Fibroblast of villous mesenchyme (primary cell): ENCODE measurements at regions not wholly inside any gene's neighbourhood (a gene's known extent, or its start where the extent isn't known, plus 50 kb on each side); places are given as distances from the start of the nearest gene placed in this dataset.

Source experiments
- DNase-seq: peaks from one replicate; pipeline ENCODE4 v3.0.0-alpha.2; 2010; ENCODE audit warnings: low read depth
- H3K4me3 ChIP-seq: 2 replicates; pipeline ENCODE4 v1.5.1; 2011; ENCODE audit warnings: low read depth, mild to moderate bottlenecking, low read length
- TF ChIP-seq, protein P1 (sequence below): IDR thresholded peaks from 2 replicates; pipeline ENCODE4 v1.5.1; 2012; ENCODE audit warnings: low read depth, mild to moderate bottlenecking, low read length; ENCODE audit not compliant: insufficient read depth

DNA sequence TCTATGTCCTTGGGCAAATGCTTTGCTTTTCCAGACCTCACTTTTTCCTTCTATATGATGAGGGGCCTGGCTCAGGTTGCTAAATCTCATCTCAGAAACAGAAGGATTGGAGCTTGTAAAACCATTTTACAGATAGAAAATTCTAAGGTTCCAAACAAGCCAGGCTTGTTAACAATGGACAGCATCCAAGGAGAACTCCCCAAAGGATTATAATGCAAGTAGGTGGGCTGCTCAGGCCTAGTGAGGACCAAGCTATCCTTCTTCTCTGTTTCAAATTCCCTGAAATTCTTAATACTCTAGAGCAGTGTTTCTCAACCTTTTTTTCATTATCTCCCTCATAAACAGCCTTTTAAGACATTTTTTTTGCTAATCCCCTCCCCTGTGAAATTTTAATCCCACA, 269.8 kb downstream of the TMEM38B start:
- no peak overlapping the region for H3K4me3 ChIP-seq
- TF ChIP-seq, protein P1, sequence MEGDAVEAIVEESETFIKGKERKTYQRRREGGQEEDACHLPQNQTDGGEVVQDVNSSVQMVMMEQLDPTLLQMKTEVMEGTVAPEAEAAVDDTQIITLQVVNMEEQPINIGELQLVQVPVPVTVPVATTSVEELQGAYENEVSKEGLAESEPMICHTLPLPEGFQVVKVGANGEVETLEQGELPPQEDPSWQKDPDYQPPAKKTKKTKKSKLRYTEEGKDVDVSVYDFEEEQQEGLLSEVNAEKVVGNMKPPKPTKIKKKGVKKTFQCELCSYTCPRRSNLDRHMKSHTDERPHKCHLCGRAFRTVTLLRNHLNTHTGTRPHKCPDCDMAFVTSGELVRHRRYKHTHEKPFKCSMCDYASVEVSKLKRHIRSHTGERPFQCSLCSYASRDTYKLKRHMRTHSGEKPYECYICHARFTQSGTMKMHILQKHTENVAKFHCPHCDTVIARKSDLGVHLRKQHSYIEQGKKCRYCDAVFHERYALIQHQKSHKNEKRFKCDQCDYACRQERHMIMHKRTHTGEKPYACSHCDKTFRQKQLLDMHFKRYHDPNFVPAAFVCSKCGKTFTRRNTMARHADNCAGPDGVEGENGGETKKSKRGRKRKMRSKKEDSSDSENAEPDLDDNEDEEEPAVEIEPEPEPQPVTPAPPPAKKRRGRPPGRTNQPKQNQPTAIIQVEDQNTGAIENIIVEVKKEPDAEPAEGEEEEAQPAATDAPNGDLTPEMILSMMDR, result no peak
- DNase-seq, result no peak

DNA sequence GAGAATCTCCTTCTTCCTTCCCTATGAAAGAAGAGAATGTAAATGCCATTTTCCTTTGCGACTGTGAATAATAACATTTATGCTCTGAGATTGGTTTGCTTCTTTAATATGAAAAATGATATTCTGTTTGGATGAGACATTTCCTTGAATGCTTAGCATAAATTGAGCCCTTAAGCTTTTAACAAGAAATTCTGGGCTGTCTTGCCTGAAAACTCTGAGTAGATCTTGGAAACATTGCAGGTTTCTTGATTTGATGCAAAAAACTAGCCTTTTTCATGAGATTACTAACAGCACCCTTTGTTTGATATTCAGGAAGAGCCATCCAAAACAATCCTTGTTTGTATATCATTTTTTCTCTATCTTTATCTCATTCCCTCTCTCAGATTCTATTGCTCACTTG, 272.5 kb downstream of the TMEM38B start:
- DNase-seq, result no peak
- TF ChIP-seq, protein P1, result no peak
- H3K4me3 ChIP-seq, result no peak overlapping the region

DNA sequence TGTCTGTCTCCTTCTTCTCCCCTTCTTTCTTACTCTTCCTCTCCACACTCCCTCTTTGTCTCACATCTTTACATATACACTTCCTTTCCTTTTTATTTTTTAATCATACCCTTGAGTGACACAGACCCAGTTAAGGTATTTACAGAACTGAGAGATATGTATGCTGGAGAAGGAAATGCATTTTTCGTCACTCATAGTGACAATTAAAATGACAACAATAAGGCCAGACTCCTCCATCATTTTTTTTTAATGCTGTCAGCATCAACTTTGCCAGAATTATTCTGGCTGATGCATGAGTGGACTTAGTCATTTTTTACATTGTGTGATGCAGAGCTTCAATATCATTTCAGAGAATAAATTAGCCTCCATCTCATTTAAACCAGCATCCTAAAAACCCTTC, 272.9 kb downstream of the TMEM38B start:
- DNase-seq, result no peak
- TF ChIP-seq, protein P1, result no peak
- no peak overlapping the region for H3K4me3 ChIP-seq

DNA sequence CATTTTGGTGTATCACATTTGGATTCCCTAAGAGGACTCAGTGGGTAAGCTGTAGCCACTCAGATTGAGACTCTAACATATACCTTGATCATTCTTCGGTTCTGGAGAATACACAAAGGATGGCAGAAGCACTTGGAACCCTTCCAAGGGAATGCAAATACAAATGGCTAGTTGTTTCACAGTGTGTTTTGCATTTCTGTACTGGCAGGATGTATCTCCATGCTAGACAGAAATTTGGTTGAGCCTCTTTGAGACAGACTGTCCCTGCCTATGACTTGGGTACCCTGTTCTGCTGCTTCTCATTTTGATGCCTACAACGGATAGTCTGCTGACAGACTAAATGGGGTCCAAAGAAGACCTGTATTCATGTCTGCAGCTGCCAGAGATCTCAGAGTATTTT, 273.5 kb downstream of the TMEM38B start:
- DNase-seq, result no peak
- no peak overlapping the region for H3K4me3 ChIP-seq
- TF ChIP-seq, protein P1, result no peak

DNA sequence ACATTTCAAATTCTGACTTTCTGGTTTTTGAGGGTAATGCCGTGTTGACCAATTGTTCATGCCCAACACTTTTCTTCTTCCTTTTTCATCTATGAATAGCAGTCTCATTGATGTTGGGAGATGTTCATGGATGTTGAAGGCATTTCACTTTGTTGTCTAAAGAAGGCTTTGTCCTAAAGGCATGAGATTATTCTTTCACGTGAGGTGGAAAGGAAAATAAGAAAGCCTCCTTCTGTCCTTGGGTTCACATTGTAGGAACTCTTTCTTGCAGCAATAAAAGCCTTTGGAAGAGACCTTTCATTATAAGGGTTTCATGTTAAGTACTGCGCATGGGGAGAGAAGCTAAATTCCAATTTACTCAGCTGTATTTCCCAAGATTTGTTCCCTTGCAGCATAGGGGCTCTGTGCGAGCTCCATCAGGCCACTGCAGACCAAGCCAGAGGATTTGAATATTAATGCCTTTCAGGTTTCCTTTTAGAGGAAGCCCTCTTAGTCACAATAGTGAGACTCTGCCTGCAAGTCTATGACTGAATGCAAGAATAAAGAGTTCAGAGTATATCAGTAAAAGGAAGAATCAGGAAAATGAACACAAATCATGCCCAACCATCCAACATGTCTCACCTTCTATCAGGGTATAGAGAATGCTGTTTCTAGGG, 274.6 kb downstream of the TMEM38B start:
- H3K4me3 ChIP-seq, result no peak overlapping the region
- no peak for DNase-seq
- TF ChIP-seq, protein P1, result no peak

DNA sequence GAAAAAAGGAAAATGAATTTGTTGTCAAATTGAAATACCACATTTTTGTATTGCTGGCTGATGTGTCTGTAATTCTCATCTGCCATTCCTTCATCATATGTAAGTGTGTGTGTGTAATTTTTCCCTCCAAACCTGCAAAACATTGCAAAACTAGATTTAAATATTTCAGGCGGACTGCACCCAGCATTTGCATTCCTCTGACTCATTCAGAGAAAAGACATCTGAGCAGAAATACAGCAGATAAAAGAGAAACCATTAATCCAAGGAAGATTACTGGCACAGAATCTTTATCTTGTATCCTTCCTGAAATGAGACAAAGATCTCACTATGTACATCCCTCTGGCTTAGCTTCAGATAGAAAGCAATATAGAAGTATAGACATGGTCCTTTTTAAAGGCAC, 275.3 kb downstream of the TMEM38B start:
- TF ChIP-seq, protein P1, result no peak
- DNase-seq, result no peak
- H3K4me3 ChIP-seq, result no peak overlapping the region

DNA sequence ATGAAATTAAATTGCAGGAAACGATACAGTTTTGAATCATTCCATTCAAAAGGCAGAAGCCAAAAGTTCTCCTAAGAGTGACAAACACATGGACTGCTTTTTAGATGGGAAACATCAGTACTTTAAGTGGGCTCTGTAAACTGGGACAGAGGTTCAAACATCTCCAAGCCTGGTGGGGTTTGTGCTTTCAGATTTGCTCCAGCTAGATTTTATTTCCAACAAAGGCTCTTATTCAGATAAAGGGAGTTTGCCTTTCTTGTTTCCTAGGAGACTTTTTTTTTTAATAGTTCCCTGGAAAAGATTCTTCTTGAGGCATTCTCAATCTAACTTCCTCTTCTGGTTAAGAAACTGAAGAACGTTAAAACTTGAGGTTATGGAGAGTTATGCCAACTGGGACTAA, 277.6 kb downstream of the TMEM38B start:
- TF ChIP-seq, protein P1, result no peak
- H3K4me3 ChIP-seq, result no peak overlapping the region
- DNase-seq, result no peak
